Adrenal gland (tissue), 5 donors: ENCODE measurements at regions not wholly inside any gene's neighbourhood (a gene's known extent, or its start where the extent isn't known, plus 50 kb on each side); places are given as distances from the start of the nearest gene placed in this dataset.

ENCODE experiments used
- POLR2A ChIP-seq, 2 donors: fragments of 450-650 bp; IDR thresholded peaks; one replicate each; pipeline ENCODE4 v1.6.1; 2017; ENCODE audit warnings: antibody characterized with exemption in 2 of 2, mild to moderate bottlenecking in 2 of 2, moderate library complexity in 1 of 2
- TF ChIP-seq, protein P1 (sequence below), 6 experiments: fragments of 450-650 bp in 4 of 6; fragments of 200-600 bp in 2 of 6; sonication (generic) in 1 of 6; IDR thresholded peaks; 1 replicate in 5 of 6; 2 replicates in 1 of 6; pipeline versions ENCODE4 v1.5.1 to v1.8.0; 2016 to 2021; ENCODE audit warnings: antibody characterized with exemption in 6 of 6, mild to moderate bottlenecking in 2 of 6, moderate library complexity in 1 of 6
- donor health status: DM: no; HTN: no; CAD: no.

DNA sequence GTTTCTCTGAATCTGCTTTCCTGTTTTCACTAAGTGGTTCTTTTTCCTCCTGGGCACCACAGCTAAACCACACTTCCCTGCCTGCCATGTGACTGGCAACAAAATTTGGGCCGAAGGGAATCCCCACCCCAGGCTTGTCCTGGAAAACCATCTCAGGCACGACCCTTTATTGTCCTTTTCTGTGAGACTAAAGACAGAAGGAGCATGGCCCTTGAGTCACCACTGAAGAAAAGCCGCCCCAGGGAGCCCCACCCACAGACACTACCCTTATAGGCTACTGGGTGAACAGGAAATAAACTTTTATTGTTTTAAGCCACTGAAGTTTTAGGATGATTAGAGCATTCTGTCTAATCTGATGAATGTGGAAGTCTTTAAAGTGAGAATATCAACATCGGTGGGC is 88.6 kb upstream of the BRD7 start:
- TF ChIP-seq POLR2A (IDR thresholded peaks at IDR 0.05), result no peak
- TF ChIP-seq, protein P1, sequence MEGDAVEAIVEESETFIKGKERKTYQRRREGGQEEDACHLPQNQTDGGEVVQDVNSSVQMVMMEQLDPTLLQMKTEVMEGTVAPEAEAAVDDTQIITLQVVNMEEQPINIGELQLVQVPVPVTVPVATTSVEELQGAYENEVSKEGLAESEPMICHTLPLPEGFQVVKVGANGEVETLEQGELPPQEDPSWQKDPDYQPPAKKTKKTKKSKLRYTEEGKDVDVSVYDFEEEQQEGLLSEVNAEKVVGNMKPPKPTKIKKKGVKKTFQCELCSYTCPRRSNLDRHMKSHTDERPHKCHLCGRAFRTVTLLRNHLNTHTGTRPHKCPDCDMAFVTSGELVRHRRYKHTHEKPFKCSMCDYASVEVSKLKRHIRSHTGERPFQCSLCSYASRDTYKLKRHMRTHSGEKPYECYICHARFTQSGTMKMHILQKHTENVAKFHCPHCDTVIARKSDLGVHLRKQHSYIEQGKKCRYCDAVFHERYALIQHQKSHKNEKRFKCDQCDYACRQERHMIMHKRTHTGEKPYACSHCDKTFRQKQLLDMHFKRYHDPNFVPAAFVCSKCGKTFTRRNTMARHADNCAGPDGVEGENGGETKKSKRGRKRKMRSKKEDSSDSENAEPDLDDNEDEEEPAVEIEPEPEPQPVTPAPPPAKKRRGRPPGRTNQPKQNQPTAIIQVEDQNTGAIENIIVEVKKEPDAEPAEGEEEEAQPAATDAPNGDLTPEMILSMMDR (IDR thresholded peaks at IDR 0.05), result no peak
